HepG2 (cell line): ENCODE measurements at regions not wholly inside any gene's neighbourhood (a gene's known extent, or its start where the extent isn't known, plus 50 kb on each side); places are given as distances from the start of the nearest gene placed in this dataset.

Experiments used
- ATAC-seq: fragments of 200-7000 bp; cut with Tn5 transposase; 3 replicates; pipeline ENCODE4 v1.9.1; 2020; ENCODE audit warnings: mild to moderate bottlenecking, moderate library complexity
- BruUV-seq: library from RNA; stranded (reverse); fragments of 400-500 nt; replicated peaks from 2 replicates; lab custom pipeline; 2021; lab: Mats Ljungman, UMichigan
- CTCF ChIA-PET: fragments of 300-600 bp; formaldehyde crosslinking; extraction: SDS; loops from one replicate; lab custom pipeline; 2021; ENCODE audit warnings: low total read pairs, inconsistent platforms, low intra/inter-chr PET ratio; lab: Yijun Ruan, JAX
- POLR2A ChIA-PET: fragments of 350-600 bp; sonication (Branson Sonifier 250); formaldehyde crosslinking; loops from one replicate; lab custom pipeline; 2020; ENCODE audit warnings: antibody characterized with exemption, inconsistent platforms; lab: Yijun Ruan, JAX
- DNase-seq: peaks from one replicate; pipeline ENCODE4 v3.0.0-alpha.2; 2015; ENCODE audit warnings: low spot score
- FAIRE-seq: peaks from 3 replicates; lab custom pipeline; 2011; peaks lifted over from hg19 to GRCh38; lab: Jason Lieb, UNC
- H2AFZ ChIP-seq: one replicate; pipeline ENCODE4 v1.6.1; 2011; ENCODE audit warnings: low read length, inconsistent platforms
- H3K27ac ChIP-seq: fragments of 300-600 bp; 3 replicates; pipeline ENCODE4 v1.8.0; 2011; ENCODE audit warnings: mixed run types, mild to moderate bottlenecking, mixed read lengths, low read length, inconsistent platforms; ENCODE audit not compliant: insufficient read depth; ENCODE audit errors: extremely low read length
- H3K27me3 ChIP-seq, 2 experiments: fragments of 200-600 bp in 1 of 2; 2 replicates in 1 of 2; 3 replicates in 1 of 2; pipeline versions ENCODE4 v1.6.0 to v1.8.0; 2011; ENCODE audit warnings: low read length in 2 of 2, mild to moderate bottlenecking in 2 of 2, moderate library complexity in 2 of 2, inconsistent platforms in 1 of 2; ENCODE audit not compliant: insufficient read depth in 2 of 2, control insufficient read depth in 1 of 2
- H3K36me3 ChIP-seq, 2 experiments: fragments of 200-600 bp in 1 of 2; replicated peaks in 1 of 2; 2 replicates in 1 of 2; 3 replicates in 1 of 2; pipeline versions ENCODE4 v1.5.1 to v1.8.0; 2011; ENCODE audit warnings: low read length in 2 of 2, inconsistent platforms in 1 of 2; ENCODE audit not compliant: insufficient read depth in 2 of 2, control insufficient read depth in 1 of 2
- H3K4me1 ChIP-seq: 2 replicates; pipeline ENCODE4 v1.5.1; 2012; ENCODE audit warnings: low read length, inconsistent platforms; ENCODE audit not compliant: insufficient read depth
- H3K4me2 ChIP-seq: 2 replicates; pipeline ENCODE4 v1.6.0; 2011; ENCODE audit warnings: low read depth, low read length, inconsistent platforms
- H3K4me3 ChIP-seq, 3 experiments: fragments of 200-600 bp in 1 of 3; sonication (generic), shearing (Covaris generic) in 1 of 3; replicated peaks in 1 of 3; 2 replicates each; pipeline ENCODE4 v1.5.1; 2011 to 2016; ENCODE audit warnings: low read length in 3 of 3, inconsistent platforms in 2 of 3, low read depth in 2 of 3, mild to moderate bottlenecking in 2 of 3, control low read depth in 1 of 3, mixed read lengths in 1 of 3; ENCODE audit not compliant: insufficient read depth in 1 of 3
- H3K79me2 ChIP-seq: one replicate; pipeline ENCODE4 v1.6.1; 2011; ENCODE audit warnings: low read length, inconsistent platforms; ENCODE audit not compliant: insufficient read depth
- H3K9ac ChIP-seq: 2 replicates; pipeline ENCODE4 v1.6.0; 2011; ENCODE audit warnings: mild to moderate bottlenecking, low read depth, low read length, inconsistent platforms; ENCODE audit not compliant: insufficient read depth
- H3K9me3 ChIP-seq: 2 replicates; pipeline ENCODE4 v1.5.1; 2012; ENCODE audit warnings: mild to moderate bottlenecking, low read length
- H4K20me1 ChIP-seq: 2 replicates; pipeline ENCODE4 v1.6.0; 2011; ENCODE audit warnings: inconsistent platforms, mild to moderate bottlenecking, low read length, moderate library complexity; ENCODE audit not compliant: insufficient read depth
- ADNP ChIP-seq: sonication (generic); formaldehyde crosslinking; IDR thresholded peaks from 2 replicates; pipeline ENCODE4 v1.4.0; 2020; ENCODE audit warnings: missing genetic modification reagents
- BATF2 ChIP-seq: sonication (generic); formaldehyde crosslinking; IDR thresholded peaks from 2 replicates; pipeline ENCODE4 v1.8.0; 2022; ENCODE audit warnings: mild to moderate bottlenecking, missing genetic modification reagents, moderate library complexity
- IRF9 ChIP-seq: sonication (generic); formaldehyde crosslinking; IDR thresholded peaks from 2 replicates; pipeline ENCODE4 v1.8.0; 2022; ENCODE audit warnings: missing genetic modification reagents, mild to moderate bottlenecking, borderline replicate concordance
- KDM5A ChIP-seq: fragments of 200-600 bp; sonication (generic); IDR thresholded peaks from 2 replicates; pipeline ENCODE4 v1.7.0; 2018; ENCODE audit warnings: antibody characterized with exemption, mild to moderate bottlenecking, low read length, borderline replicate concordance
- KLF12 ChIP-seq: sonication (generic); formaldehyde crosslinking; IDR thresholded peaks from 2 replicates; pipeline ENCODE4 v1.4.0; 2020; ENCODE audit warnings: missing genetic modification reagents, borderline replicate concordance
- MEF2D ChIP-seq: sonication (generic); formaldehyde crosslinking; IDR thresholded peaks from 2 replicates; pipeline ENCODE4 v1.5.1; 2020; ENCODE audit warnings: mild to moderate bottlenecking, missing genetic modification reagents
- MZF1 ChIP-seq: sonication (generic); formaldehyde crosslinking; IDR thresholded peaks from 2 replicates; pipeline ENCODE4 v1.8.1; 2023; ENCODE audit warnings: mild to moderate bottlenecking, missing genetic modification reagents, borderline replicate concordance
- NFE2 ChIP-seq: sonication (generic); formaldehyde crosslinking; IDR thresholded peaks from 2 replicates; pipeline ENCODE4 v1.4.0; 2020; ENCODE audit warnings: missing genetic modification reagents
- POLR2AphosphoS2 ChIP-seq: IDR thresholded peaks from 2 replicates; pipeline ENCODE4 v1.6.1; 2011; ENCODE audit warnings: low read depth, low read length, improper control_type of control experiment
- PTBP1 ChIP-seq: fragments of 200-400 bp; formaldehyde crosslinking; IDR thresholded peaks from 2 replicates; pipeline ENCODE4 v1.6.1; 2018; ENCODE audit warnings: low read length, low read depth; ENCODE audit not compliant: poor library complexity, severe bottlenecking
- ZEB1 ChIP-seq: IDR thresholded peaks from 2 replicates; pipeline ENCODE4 v1.6.1; 2012; ENCODE audit warnings: mild to moderate bottlenecking, low read depth, inconsistent platforms; ENCODE audit not compliant: insufficient replicate concordance
- ZFP62 ChIP-seq: sonication (generic); formaldehyde crosslinking; IDR thresholded peaks from 2 replicates; pipeline ENCODE4 v1.4.0; 2020; ENCODE audit warnings: missing genetic modification reagents
- ZNF224 ChIP-seq: sonication (generic); formaldehyde crosslinking; IDR thresholded peaks from 2 replicates; pipeline ENCODE4 v1.5.0; 2020; ENCODE audit warnings: mild to moderate bottlenecking, missing genetic modification reagents
- ZNF275 ChIP-seq: sonication (generic); formaldehyde crosslinking; IDR thresholded peaks from 2 replicates; pipeline ENCODE4 v1.8.0; 2022; ENCODE audit warnings: missing genetic modification reagents, mild to moderate bottlenecking, inconsistent platforms, borderline replicate concordance
- ZNF367 ChIP-seq: sonication (generic); formaldehyde crosslinking; IDR thresholded peaks from 2 replicates; pipeline ENCODE4 v1.4.0; 2020; ENCODE audit warnings: missing genetic modification reagents, borderline replicate concordance
- ZNF567 ChIP-seq: sonication (generic); formaldehyde crosslinking; IDR thresholded peaks from 2 replicates; pipeline ENCODE4 v1.8.1; 2023; ENCODE audit warnings: mild to moderate bottlenecking, missing genetic modification reagents, borderline replicate concordance
- WGBS: methylation state at CpG from one replicate; pipeline ENCODE4 v1.1.6; 2017; ENCODE audit warnings: low lambda C conversion rate; 5-methylcytosine and 5-hydroxymethylcytosine counted together
- in situ Hi-C: cut with HindIII; loops from 2 replicates; pipeline ENCODE4 v1.10.0; 2017; ENCODE audit warnings: low pct_unique_long_range_greater_than_20kb; ENCODE audit not compliant: extremely low pct_ligation_motif_present
- intact Hi-C: fragments of 100-400 bp; cut with micrococcal nuclease; formaldehyde crosslinking; loops from one replicate; pipeline ENCODE4 v1.10.0; 2022; ENCODE audit not compliant: unreplicated experiment

GRCh38 chrX:6292599-6292998, 63.9 kb upstream of the NLGN4X start:
- no peak for FAIRE-seq
- intact Hi-C loops (no loop called here), in situ Hi-C loops (no loop called here)
- ATAC-seq = no peak
- H3K4me2 ChIP-seq = no peak overlapping the region
- no peak for DNase-seq
- TF ChIP-seq POLR2AphosphoS2 (no peak), PTBP1 (no peak), ZNF367 (CRISPR knock-in tag) (no peak), BATF2 (CRISPR knock-in tag) (no peak), KLF12 (CRISPR knock-in tag) (no peak), IRF9 (no peak)
- no TSS peak for BruUV-seq
- no peaks in the 10 kb centered on the region for H4K20me1 ChIP-seq
- ChIA-PET CTCF (no interaction called here), POLR2A (no interaction called here)
- no peaks in the 10 kb centered on the region for H3K36me3 ChIP-seq
- H2AFZ ChIP-seq = no peak overlapping the region
- H3K27ac ChIP-seq = no peak overlapping the region
- H3K79me2 ChIP-seq = no peaks in the 10 kb centered on the region
- H3K4me3 ChIP-seq = no peak overlapping the region
- 11% methylated on average over 1 of the region's 3 CpGs for WGBS
- no peak overlapping the region for H3K9ac ChIP-seq
- H3K9me3 ChIP-seq = no peaks in the 10 kb centered on the region
- H3K4me1 ChIP-seq = no peaks in the 10 kb centered on the region
- no peaks in the 10 kb centered on the region for H3K27me3 ChIP-seq

- no peak overlapping the region for H3K4me3 ChIP-seq
- H3K36me3 ChIP-seq = no peaks in the 10 kb centered on the region
- ChIA-PET POLR2A (no interaction called here), CTCF (no interaction called here)
- no peaks in the 10 kb centered on the region for H3K4me1 ChIP-seq
- in situ Hi-C loops (no loop called here), intact Hi-C loops (no loop called here)
- no peaks in the 10 kb centered on the region for H3K27me3 ChIP-seq
- no peak overlapping the region for H3K4me2 ChIP-seq
- DNase-seq (no peak), ATAC-seq (no peak), FAIRE-seq (no peak)
- WGBS = 4% methylated on average over 3 of the region's 5 CpGs
- no peak overlapping the region for H3K9ac ChIP-seq
- H3K9me3 ChIP-seq = no peaks in the 10 kb centered on the region
- no peak overlapping the region for H2AFZ ChIP-seq
- H3K79me2 ChIP-seq = no peaks in the 10 kb centered on the region
- BruUV-seq = no TSS peak
- no peaks in the 10 kb centered on the region for H4K20me1 ChIP-seq
- H3K27ac ChIP-seq = no peak overlapping the region
- no peak for TF ChIP-seq MZF1 (CRISPR knock-in tag)
- TF ChIP-seq ADNP (CRISPR knock-in tag) = no peak
- no peak for TF ChIP-seq MEF2D
- TF ChIP-seq KDM5A = no peak
- TF ChIP-seq ZNF567 (CRISPR knock-in tag) = no peak
- no peak for TF ChIP-seq ZNF275 (CRISPR knock-in tag)
- no peak for TF ChIP-seq ZFP62 (CRISPR knock-in tag)
- no peak for TF ChIP-seq ZEB1
- TF ChIP-seq NFE2 (CRISPR knock-in tag) = no peak
- TF ChIP-seq ZNF224 (CRISPR knock-in tag) = no peak
Observed at GRCh38 chrX:6291444-6291843, 62.8 kb upstream of the NLGN4X start.
